HG03095 (cell line): ENCODE measurements at regions not wholly inside any gene's neighbourhood (a gene's known extent, or its start where the extent isn't known, plus 50 kb on each side); places are given as distances from the start of the nearest gene placed in this dataset.

Source experiments
- ATAC-seq: cut with Tn5 transposase; IDR thresholded peaks from one replicate; pipeline ENCODE4 v1.9.1; 2021; ENCODE audit warnings: moderate library complexity; ENCODE audit not compliant: unreplicated experiment

- no peak for ATAC-seq
Observed at GRCh38 chr7:109121599-109122300, 552.1 kb downstream of the DNAJB9 start.

GRCh38 chr7:109125001-109125400 lies 555.3 kb downstream of the DNAJB9 start:
- ATAC-seq: no peak

- ATAC-seq: no peak
Observed at GRCh38 chr7:109126404-109127050, 556.9 kb downstream of the DNAJB9 start.

- ATAC-seq: no peak
Observed at GRCh38 chr7:109127145-109127544, 557.5 kb downstream of the DNAJB9 start.

GRCh38 chr7:109131141-109131540 lies 561.5 kb downstream of the DNAJB9 start:
- no peak for ATAC-seq

GRCh38 chr7:109136893-109137292 lies 567.2 kb downstream of the DNAJB9 start:
- no peak for ATAC-seq

GRCh38 chr7:109154748-109155147 lies 585.1 kb downstream of the DNAJB9 start:
- no peak for ATAC-seq

- ATAC-seq: no peak
Observed at GRCh38 chr7:109158246-109158645, 588.6 kb downstream of the DNAJB9 start.

GRCh38 chr7:109176661-109177060 lies 607.0 kb downstream of the DNAJB9 start:
- ATAC-seq: no peak

GRCh38 chr7:109178342-109178741 lies 608.7 kb downstream of the DNAJB9 start:
- ATAC-seq: no peak

GRCh38 chr7:109179601-109180000 lies 609.9 kb downstream of the DNAJB9 start:
- ATAC-seq: no peak

- ATAC-seq: no peak
Observed at GRCh38 chr7:109190766-109191398, 621.2 kb downstream of the DNAJB9 start.

GRCh38 chr7:109206196-109206595 lies 636.5 kb downstream of the DNAJB9 start:
- ATAC-seq: no peak

GRCh38 chr7:109213081-109213480 lies 643.4 kb downstream of the DNAJB9 start:
- no peak for ATAC-seq

- no peak for ATAC-seq
Observed at GRCh38 chr7:109215341-109215740, 645.7 kb downstream of the DNAJB9 start.

- no peak for ATAC-seq
Observed at GRCh38 chr7:109224100-109224499, 654.4 kb downstream of the DNAJB9 start.

- ATAC-seq: no peak
Observed at GRCh38 chr7:109226699-109227098, 657.0 kb downstream of the DNAJB9 start.

- ATAC-seq: no peak
Observed at GRCh38 chr7:109235316-109235715, 665.6 kb downstream of the DNAJB9 start.

GRCh38 chr7:109246330-109247077 lies 676.8 kb downstream of the DNAJB9 start:
- no peak for ATAC-seq

GRCh38 chr7:109256762-109257560 lies 687.3 kb downstream of the DNAJB9 start:
- ATAC-seq: no peak

- ATAC-seq: peak; percentile 57
Observed at GRCh38 chr7:109259151-109259550, 689.5 kb downstream of the DNAJB9 start.
